ENCODE measurements at regions not wholly inside any gene's neighbourhood (a gene's known extent, or its start where the extent isn't known, plus 50 kb on each side); places are given as distances from the start of the nearest gene placed in this dataset.

DNA sequence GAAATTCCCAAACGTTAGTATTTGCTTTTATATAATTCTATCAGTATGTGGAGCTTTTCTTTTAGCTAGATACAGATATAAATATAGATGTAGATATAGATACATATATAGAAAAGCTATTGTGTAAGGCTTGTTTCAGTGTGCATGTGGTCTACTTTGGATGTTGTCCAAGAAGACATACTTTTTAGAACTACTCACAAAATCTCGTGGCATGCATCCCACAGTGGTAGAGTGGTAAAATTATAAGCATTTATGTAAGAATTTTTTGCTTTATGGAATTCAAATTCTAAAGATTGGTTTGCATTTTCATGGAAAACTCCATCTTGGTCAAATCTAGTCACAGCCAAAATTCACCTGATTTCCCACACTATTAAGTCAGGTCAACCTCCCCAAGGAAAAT, 880.4 kb downstream of the EFNB2 start:
- no peak for DNase-seq
- no peak overlapping the region for H3K4me2 ChIP-seq (ENCODE audit: insufficient read depth, low read length)

DNA sequence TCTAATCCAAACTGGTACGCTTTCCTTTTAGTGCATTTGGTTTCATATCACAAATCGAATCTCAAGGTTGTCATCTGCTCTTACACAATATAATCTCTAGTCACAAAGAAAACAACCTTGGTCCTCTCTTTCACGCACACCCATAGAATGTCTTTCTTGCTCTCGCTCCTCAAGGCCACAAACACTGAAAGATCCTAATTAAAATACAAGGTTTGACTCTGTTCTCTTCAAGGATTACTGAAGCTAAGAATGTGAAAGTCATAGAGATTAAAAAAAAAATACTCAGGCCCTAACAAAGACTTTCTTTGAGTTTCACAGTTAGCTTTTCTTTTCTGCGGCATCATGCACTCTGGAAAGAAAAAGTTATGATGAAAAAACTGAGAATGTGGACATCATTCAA, 891.5 kb downstream of the EFNB2 start:
- Histone ChIP-seq H3K36me3 (ENCODE audit: insufficient read depth, low read length) (no peaks in the 10 kb centered on the region), H3K27ac (ENCODE audit: low read length) (no peak overlapping the region), H3K4me3 (ENCODE audit: low read depth in 1 of 2, low read length in 2 of 2) (no peak overlapping the region), H3K9me3 (ENCODE audit: insufficient read depth, low read length, severe bottlenecking) (peaks cover 9% of the 10 kb centered on the region), H3K4me2 (ENCODE audit: insufficient read depth, low read length) (no peak overlapping the region), H3K4me1 (ENCODE audit: insufficient read depth, low read length) (no peaks in the 10 kb centered on the region), H4K20me1 (ENCODE audit: insufficient read depth, low read length) (no peaks in the 10 kb centered on the region), H3K27me3 (ENCODE audit: insufficient read depth, low read length, poor library complexity) (no peaks in the 10 kb centered on the region), H3K9ac (ENCODE audit: low read depth, low read length) (no peak overlapping the region), H3K79me2 (ENCODE audit: insufficient read depth, low read length) (no peaks in the 10 kb centered on the region), H2AFZ (ENCODE audit: low read depth, low read length) (no peak overlapping the region)
- ATAC-seq (ENCODE audit: insufficient read depth, low read depth): no peak
- no peak for DNase-seq
- TF ChIP-seq, protein P1, sequence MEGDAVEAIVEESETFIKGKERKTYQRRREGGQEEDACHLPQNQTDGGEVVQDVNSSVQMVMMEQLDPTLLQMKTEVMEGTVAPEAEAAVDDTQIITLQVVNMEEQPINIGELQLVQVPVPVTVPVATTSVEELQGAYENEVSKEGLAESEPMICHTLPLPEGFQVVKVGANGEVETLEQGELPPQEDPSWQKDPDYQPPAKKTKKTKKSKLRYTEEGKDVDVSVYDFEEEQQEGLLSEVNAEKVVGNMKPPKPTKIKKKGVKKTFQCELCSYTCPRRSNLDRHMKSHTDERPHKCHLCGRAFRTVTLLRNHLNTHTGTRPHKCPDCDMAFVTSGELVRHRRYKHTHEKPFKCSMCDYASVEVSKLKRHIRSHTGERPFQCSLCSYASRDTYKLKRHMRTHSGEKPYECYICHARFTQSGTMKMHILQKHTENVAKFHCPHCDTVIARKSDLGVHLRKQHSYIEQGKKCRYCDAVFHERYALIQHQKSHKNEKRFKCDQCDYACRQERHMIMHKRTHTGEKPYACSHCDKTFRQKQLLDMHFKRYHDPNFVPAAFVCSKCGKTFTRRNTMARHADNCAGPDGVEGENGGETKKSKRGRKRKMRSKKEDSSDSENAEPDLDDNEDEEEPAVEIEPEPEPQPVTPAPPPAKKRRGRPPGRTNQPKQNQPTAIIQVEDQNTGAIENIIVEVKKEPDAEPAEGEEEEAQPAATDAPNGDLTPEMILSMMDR (IDR thresholded peaks at IDR 0.05; ENCODE audit: borderline replicate concordance, extremely low read depth, low read length, poor library complexity, severe bottlenecking): no peak
- no peak for TF ChIP-seq EZH2 (IDR thresholded peaks at IDR 0.05; ENCODE audit: borderline replicate concordance, low read depth, low read length, severe bottlenecking)

More for the DNA sequence above, 880.4 kb downstream of the EFNB2 start:
- Histone ChIP-seq H2AFZ (ENCODE audit: low read depth, low read length) (no peak overlapping the region), H3K4me1 (ENCODE audit: insufficient read depth, low read length) (no peaks in the 10 kb centered on the region), H3K9ac (ENCODE audit: low read depth, low read length) (no peak overlapping the region), H4K20me1 (ENCODE audit: insufficient read depth, low read length) (no peaks in the 10 kb centered on the region), H3K27me3 (ENCODE audit: insufficient read depth, low read length, poor library complexity) (no peaks in the 10 kb centered on the region), H3K4me3 (ENCODE audit: low read depth in 1 of 2, low read length in 2 of 2) (no peak overlapping the region), H3K36me3 (ENCODE audit: insufficient read depth, low read length) (no peaks in the 10 kb centered on the region), H3K27ac (ENCODE audit: low read length) (no peak overlapping the region), H3K79me2 (ENCODE audit: insufficient read depth, low read length) (no peaks in the 10 kb centered on the region), H3K9me3 (ENCODE audit: insufficient read depth, low read length, severe bottlenecking) (no peaks in the 10 kb centered on the region)
- no peak for ATAC-seq (ENCODE audit: insufficient read depth, low read depth)
- TF ChIP-seq EZH2 (IDR thresholded peaks at IDR 0.05; ENCODE audit: borderline replicate concordance, low read depth, low read length, severe bottlenecking): no peak
- TF ChIP-seq, protein P1 (IDR thresholded peaks at IDR 0.05; ENCODE audit: borderline replicate concordance, extremely low read depth, low read length, poor library complexity, severe bottlenecking): no peak

DNA sequence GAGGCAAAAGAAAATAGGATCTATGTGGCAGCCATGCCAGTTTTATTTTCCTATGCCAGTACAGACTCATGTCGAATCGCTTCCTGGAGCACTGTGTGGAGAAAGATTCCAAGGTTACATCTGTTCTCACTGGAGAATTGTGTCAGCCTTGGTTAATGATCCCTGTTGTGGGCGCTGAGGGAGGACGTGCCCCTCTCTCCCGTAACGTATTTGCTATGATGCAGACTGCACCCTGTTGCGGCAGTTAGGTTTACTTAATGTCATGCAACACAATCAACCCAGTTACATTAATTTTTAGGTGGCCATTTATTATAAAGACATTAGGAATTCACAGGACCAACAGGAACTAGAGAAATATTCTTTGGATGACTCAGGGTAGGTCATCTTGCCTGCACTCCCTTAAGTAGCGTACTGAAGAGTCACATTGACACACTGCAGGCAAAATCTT, 892.9 kb downstream of the EFNB2 start:
- no peak overlapping the region for H3K4me3 ChIP-seq (ENCODE audit: low read depth in 1 of 2, low read length in 2 of 2)
- no peak for TF ChIP-seq EZH2 (IDR thresholded peaks at IDR 0.05; ENCODE audit: borderline replicate concordance, low read depth, low read length, severe bottlenecking)
- TF ChIP-seq, protein P1 (IDR thresholded peaks at IDR 0.05; ENCODE audit: borderline replicate concordance, extremely low read depth, low read length, poor library complexity, severe bottlenecking): no peak
- no peak for ATAC-seq (ENCODE audit: insufficient read depth, low read depth)

DNA sequence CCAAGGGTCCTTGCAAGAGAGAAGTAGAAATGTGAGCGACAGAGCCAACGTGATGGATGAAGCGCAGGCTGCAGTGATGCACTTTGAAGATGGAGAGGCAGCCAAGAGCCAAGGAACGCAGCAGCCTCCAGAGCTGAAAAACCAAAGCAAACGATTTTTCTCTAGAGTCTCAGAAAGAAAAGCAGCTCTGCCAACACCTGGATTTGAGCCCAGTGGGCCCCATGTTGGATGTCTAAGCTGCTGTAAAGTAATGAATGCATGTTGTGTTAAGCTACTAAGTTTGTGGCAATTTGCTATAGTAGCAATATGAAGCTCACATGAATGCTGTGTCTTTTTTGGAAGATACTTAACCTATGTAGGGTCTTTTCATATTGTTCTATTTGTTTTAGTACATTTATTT, 894.3 kb downstream of the EFNB2 start:
- H3K27me3 ChIP-seq (ENCODE audit: insufficient read depth, low read length, poor library complexity): no peaks in the 10 kb centered on the region
- no peaks in the 10 kb centered on the region for H3K79me2 ChIP-seq (ENCODE audit: insufficient read depth, low read length)
- H3K36me3 ChIP-seq (ENCODE audit: insufficient read depth, low read length): no peaks in the 10 kb centered on the region
- H3K4me1 ChIP-seq (ENCODE audit: insufficient read depth, low read length): no peaks in the 10 kb centered on the region
- no peaks in the 10 kb centered on the region for H4K20me1 ChIP-seq (ENCODE audit: insufficient read depth, low read length)
- H3K9me3 ChIP-seq (ENCODE audit: insufficient read depth, low read length, severe bottlenecking): peaks cover under 1% of the 10 kb centered on the region
- H3K9ac ChIP-seq (ENCODE audit: low read depth, low read length): no peak overlapping the region
- no peak overlapping the region for H3K4me3 ChIP-seq (ENCODE audit: low read depth in 1 of 2, low read length in 2 of 2)
- ATAC-seq (ENCODE audit: insufficient read depth, low read depth): no peak
- TF ChIP-seq EZH2 (IDR thresholded peaks at IDR 0.05; ENCODE audit: borderline replicate concordance, low read depth, low read length, severe bottlenecking): no peak
- TF ChIP-seq, protein P1 (IDR thresholded peaks at IDR 0.05; ENCODE audit: borderline replicate concordance, extremely low read depth, low read length, poor library complexity, severe bottlenecking): no peak
- no peak overlapping the region for H3K4me2 ChIP-seq (ENCODE audit: insufficient read depth, low read length)
- DNase-seq: no peak
- no peak overlapping the region for H3K27ac ChIP-seq (ENCODE audit: low read length)
- H2AFZ ChIP-seq (ENCODE audit: low read depth, low read length): no peak overlapping the region

More for the DNA sequence above, 892.9 kb downstream of the EFNB2 start:
- no peak overlapping the region for H3K27ac ChIP-seq (ENCODE audit: low read length)
- H4K20me1 ChIP-seq (ENCODE audit: insufficient read depth, low read length): no peaks in the 10 kb centered on the region
- no peaks in the 10 kb centered on the region for H3K36me3 ChIP-seq (ENCODE audit: insufficient read depth, low read length)
- no peak overlapping the region for H2AFZ ChIP-seq (ENCODE audit: low read depth, low read length)
- H3K79me2 ChIP-seq (ENCODE audit: insufficient read depth, low read length): no peaks in the 10 kb centered on the region
- H3K4me2 ChIP-seq (ENCODE audit: insufficient read depth, low read length): no peak overlapping the region
- H3K27me3 ChIP-seq (ENCODE audit: insufficient read depth, low read length, poor library complexity): no peaks in the 10 kb centered on the region
- H3K9me3 ChIP-seq (ENCODE audit: insufficient read depth, low read length, severe bottlenecking): peaks cover 3% of the 10 kb centered on the region
- H3K9ac ChIP-seq (ENCODE audit: low read depth, low read length): no peak overlapping the region
- H3K4me1 ChIP-seq (ENCODE audit: insufficient read depth, low read length): no peaks in the 10 kb centered on the region
- DNase-seq: no peak
